C1 segment of cervical spinal cord (tissue), 14 donors: ENCODE measurements at regions not wholly inside any gene's neighbourhood (a gene's known extent, or its start where the extent isn't known, plus 50 kb on each side); places are given as distances from the start of the nearest gene placed in this dataset.

Experiments
- DNase-seq, 14 donors: peaks; one replicate each; lab custom pipeline; 2025; lab: John Stamatoyannopoulos, UW

DNA sequence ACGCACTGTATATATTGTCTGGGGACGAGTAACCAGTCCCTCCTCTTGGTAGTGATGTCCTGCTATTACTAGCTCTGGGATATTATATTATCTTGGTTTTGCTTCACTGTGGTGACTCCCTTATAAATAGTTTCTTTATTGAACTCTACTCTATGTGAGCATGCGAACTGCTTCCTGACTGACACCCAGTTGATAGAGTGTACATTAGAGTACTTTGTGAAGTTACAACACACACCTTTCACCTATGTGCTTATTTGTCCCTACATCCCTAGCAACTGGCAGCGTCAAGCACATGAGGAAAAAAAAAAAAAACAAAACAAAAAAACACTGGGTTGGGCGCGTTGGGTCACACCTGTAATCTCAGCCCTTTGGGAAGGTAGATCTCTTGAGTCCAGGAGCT is 67.3 kb upstream of the TENT5A start:
- DNase-seq: no peak

DNA sequence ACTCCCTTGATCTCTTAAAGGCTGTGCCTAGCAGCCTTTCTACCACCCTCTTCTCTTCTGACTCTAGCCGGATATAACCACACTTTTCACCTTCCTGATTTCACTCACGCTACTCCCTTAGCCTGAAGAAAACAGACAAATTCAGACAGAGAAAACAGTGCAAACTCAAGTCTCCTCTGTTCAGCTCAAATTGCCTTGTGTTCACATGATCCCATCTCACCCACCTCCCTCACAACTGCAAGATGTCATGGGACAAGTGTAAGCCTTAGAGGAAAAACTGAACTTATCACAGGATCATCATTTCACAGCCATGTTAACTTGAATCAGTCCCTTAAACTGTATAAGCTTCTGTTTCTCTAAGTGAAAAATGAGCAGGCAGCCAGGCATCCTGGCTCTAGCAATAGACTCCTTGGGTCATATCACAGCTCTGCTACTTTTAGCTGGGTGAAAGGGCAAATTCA is 66.5 kb upstream of the TENT5A start:
- DNase-seq: no peak

DNA sequence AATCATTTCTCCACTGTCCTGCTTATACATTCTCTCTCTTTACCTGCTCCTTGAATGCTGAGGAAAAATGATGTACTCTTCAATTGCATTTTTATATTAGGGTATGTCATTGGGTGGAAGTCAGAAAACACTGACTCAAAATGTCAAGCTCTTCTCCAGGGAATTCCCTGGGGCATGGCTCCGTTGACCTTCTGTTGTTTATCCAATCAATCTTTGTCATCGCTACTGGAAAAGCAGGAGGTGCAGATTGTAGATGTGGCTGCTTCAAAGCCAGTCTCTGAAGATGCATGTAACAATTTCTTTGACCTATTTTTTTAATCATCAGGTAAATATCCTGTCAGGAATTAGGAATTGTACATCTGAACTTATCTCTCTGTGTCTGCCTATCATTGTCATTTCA is 63.9 kb upstream of the TENT5A start:
- no peak for DNase-seq

DNA sequence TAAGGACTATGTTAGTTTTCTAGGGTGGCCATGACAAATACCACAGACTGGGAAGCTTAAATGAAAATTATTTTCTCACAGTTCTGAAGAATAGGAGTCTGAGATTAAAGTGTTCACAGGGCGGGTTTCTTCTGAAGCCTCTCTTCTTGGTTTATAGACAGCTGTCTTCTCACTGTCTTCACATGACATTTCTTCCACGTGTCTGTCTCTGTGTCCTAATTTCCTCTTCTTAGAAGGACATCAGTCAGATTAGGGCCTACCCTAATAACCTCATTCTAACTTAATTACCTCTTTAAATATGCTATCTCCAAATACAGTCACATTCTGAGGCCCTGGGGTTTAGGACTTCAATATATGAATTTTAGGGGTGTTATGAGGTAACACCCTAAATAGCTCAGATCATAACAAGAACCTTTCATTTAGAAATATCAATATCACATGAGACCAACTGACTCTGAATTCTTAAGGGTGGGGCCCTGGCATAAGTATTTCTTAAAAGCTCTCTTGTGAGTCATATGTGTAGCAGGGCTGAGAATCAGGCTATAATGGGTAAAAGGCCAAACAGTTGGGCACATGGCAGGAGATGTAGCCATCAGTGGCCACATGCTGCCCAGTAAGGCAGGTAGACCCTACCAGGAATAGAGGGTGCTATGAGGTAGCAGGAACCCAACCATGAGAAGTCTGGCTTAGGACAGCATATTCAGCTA is 62.0 kb upstream of the TENT5A start:
- DNase-seq: no peak

DNA sequence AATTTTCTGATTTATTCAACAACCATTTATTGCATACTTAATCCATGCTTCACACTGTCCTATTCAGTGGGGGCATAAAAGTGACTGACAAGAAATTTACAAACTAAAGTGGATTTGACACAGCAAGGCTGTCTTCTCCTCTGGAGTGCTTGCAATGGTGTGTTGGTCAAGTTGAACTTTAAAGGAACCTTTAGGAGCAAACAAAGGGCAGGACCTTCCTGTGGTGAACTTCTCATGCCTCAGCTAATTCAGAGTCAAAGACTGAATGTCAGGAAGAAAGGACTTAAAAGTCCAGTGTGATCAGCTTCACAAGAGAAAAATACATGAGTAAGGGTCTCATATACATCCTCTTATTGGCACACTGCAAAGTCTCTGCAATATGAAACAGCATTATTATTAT is 60.8 kb upstream of the TENT5A start:
- no peak for DNase-seq

DNA sequence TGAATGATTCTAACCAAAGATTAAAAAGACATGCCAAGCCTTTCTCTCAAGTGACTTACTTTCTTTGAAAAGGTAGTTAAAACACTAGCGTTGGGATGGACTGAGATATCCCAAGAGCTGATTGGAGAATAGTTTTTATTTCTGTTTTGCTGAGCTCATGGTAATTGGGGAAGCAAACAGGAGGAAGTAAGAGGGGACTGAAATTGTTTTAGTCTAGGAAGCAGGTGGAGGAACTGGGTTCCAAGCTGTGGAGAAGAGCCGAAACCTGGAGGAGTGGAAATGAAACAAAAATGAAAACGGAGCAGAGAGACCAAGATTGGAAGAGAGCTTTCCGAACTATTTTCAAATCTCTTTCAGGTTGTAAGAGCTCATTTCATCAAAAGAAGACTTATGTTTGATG is 59.9 kb upstream of the TENT5A start:
- DNase-seq: no peak

DNA sequence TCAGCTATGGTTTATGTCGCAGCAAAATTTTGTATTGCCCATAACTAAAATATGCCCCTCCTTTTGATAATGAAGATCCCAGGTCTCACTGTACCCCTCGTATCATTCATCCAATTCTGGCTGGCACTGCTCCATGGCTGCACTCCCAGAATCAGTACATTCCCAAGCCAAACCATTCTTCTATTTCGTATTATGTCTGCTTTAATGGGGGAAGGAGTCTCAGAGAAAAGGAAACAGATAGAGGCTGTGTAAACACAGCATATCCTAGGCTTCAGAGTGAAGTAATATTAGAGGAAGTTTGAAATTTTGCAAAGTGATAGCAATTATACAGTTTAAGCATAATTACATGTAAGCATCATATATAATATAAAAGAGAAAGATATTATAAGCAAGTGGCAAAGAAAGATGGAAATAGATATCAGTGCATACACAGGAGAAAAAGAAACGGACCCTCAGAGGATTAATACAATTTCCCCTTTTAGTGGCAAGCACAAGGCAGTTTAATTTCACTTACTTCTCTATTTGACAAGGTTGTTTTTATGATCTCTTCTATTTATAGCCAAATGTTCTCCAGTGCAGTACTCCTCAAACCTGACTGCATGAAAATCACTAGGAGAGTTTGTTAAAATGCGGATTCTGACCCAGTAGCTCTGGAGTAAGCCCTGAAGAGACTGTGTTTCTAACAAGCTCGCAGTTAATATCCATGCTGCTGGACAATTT is 56.5 kb upstream of the TENT5A start:
- no peak for DNase-seq

DNA sequence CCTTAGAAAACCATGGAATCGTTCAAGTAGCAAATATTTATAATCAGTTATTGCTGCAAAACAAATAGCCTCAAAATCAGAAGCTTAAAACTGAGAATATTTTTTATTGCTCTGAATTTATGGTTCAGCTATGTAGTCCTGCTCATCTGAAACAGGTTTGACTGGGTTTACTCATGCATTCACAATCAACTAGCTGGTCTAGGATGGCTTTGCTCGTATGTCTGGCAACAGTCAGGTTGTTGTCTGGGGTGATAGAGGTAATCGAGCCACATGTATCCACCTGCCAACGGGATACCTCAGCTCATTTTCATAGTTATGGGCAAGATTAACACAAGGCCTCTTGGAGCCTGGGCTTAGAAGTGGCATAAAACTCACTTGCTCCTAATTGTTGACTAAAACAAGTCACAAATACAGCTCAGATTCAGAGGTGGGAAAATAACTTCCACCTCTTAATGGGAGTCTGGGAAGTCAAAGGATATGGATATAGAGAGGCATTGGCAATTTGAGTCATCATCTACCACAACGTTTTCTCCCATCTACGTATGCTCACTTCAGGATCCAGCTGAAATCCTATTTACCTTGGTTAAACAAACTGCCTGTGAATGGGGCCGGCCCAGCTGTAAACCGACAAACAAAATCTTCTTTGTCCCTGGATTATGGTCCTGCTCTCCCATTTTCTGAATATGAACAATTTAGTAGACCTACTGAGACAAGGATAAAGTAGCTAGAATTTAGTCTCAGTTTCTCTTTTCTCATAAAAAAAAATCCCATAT is 54.5 kb upstream of the TENT5A start:
- no peak for DNase-seq

DNA sequence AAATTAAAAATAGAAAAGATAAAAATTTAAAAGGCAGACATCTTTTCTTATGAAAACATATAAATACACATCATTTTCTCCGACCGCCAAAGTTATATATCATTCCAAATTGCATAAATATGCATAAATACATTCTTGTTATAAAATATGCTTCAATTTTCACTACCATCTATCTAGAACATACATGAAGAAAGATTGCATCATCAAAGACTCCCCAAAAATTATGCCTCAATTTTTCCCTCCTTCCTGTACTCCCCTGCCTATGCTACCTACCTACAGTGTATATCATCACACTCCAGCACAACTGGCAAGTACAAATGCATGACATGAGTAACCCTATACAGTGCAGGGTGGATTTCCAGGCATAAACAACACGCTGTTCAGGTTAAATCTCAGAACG is 49.9 kb upstream of the TENT5A start:
- DNase-seq: no peak
